ENCODE measurements at regions not wholly inside any gene's neighbourhood (a gene's known extent, or its start where the extent isn't known, plus 50 kb on each side); places are given as distances from the start of the nearest gene placed in this dataset.

DNA sequence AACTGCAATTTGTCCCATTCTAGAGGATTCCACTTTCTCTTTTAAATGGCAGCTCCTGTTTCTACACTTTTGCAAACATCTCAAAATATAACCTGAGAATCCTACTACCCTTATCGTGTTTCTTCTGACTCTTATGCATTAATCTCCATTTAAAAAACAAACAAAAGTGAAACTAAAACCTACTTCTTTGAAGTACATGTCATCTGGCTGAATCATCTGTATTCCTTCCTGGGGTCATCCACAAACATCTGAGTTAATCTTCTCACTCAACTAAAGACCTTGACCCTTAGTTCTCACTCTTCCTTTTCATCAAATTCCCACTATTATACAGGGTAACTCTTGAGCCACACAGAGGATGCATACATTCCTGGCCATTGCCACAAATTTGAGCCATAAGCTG, 584.8 kb downstream of the PPARGC1A start:
- no peaks in the 10 kb centered on the region for H3K36me3 ChIP-seq (ENCODE audit: insufficient read depth, low read length)
- H3K27ac ChIP-seq (ENCODE audit: low read depth in 1 of 2, low read length in 2 of 2): no peak overlapping the region
- H3K4me3 Mint-ChIP-seq: no peak overlapping the region
- TF ChIP-seq, protein P1, sequence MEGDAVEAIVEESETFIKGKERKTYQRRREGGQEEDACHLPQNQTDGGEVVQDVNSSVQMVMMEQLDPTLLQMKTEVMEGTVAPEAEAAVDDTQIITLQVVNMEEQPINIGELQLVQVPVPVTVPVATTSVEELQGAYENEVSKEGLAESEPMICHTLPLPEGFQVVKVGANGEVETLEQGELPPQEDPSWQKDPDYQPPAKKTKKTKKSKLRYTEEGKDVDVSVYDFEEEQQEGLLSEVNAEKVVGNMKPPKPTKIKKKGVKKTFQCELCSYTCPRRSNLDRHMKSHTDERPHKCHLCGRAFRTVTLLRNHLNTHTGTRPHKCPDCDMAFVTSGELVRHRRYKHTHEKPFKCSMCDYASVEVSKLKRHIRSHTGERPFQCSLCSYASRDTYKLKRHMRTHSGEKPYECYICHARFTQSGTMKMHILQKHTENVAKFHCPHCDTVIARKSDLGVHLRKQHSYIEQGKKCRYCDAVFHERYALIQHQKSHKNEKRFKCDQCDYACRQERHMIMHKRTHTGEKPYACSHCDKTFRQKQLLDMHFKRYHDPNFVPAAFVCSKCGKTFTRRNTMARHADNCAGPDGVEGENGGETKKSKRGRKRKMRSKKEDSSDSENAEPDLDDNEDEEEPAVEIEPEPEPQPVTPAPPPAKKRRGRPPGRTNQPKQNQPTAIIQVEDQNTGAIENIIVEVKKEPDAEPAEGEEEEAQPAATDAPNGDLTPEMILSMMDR (IDR thresholded peaks at IDR 0.05): no peak
- H3K4me1 Mint-ChIP-seq (ENCODE audit: low read depth): peaks cover 6% of the 10 kb centered on the region
- no peak overlapping the region for H3K4me3 ChIP-seq (ENCODE audit: low read length)
- peak in 1 of 14 experiments; percentile 6 for DNase-seq
- CTCF ChIA-PET: no interaction called here
- no peaks in the 10 kb centered on the region for H3K27me3 Mint-ChIP-seq
- intact Hi-C loops (cut with DNase I, micrococcal nuclease): no loop called here
- H3K9me3 Mint-ChIP-seq: peaks cover 3% of the 10 kb centered on the region
- no peaks in the 10 kb centered on the region for H3K27me3 ChIP-seq (ENCODE audit: control insufficient read depth in 1 of 2, insufficient read depth in 2 of 2, low read length in 2 of 2)
- no peaks in the 10 kb centered on the region for H3K9me3 ChIP-seq (ENCODE audit: control insufficient read depth in 1 of 2, insufficient read depth in 1 of 2, low read length in 2 of 2)
- no peak for ATAC-seq (ENCODE audit: poor library complexity)
- no peaks in the 10 kb centered on the region for H3K36me3 Mint-ChIP-seq (ENCODE audit: low read depth)
- H3K27ac Mint-ChIP-seq: no peak overlapping the region
- no peaks in the 10 kb centered on the region for H3K4me1 ChIP-seq (ENCODE audit: insufficient read depth, low read length)
- POLR2A ChIA-PET: no interaction called here

DNA sequence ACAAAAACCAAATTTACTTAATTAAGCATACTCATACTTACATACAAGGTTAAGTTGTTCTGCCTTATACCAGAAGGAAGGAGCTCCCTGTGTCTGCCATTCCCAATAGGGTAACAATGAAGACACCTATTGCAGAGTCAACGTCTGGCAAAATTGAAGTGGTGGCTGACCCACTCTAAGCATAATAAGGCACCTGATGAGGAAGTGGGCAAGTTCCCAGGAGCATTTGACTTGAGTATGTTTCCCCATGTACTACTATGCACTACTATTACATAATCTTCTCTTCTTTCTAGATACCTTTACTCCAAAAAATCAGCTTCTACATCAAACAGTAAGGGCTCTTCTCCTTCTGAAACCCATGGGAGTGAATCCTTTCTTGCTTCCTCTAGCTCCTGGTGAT, 591.5 kb downstream of the PPARGC1A start:
- ATAC-seq (ENCODE audit: poor library complexity) (no peak), DNase-seq (no peak)
- Histone ChIP-seq H3K27ac (ENCODE audit: low read depth in 1 of 2, low read length in 2 of 2) (no peak overlapping the region), H3K4me1 (ENCODE audit: insufficient read depth, low read length) (no peaks in the 10 kb centered on the region), H3K4me3 (ENCODE audit: low read length) (no peak overlapping the region), H3K27me3 (ENCODE audit: control insufficient read depth in 1 of 2, insufficient read depth in 2 of 2, low read length in 2 of 2) (no peaks in the 10 kb centered on the region), H3K9me3 (ENCODE audit: control insufficient read depth in 1 of 2, insufficient read depth in 1 of 2, low read length in 2 of 2) (no peaks in the 10 kb centered on the region), H3K36me3 (ENCODE audit: insufficient read depth, low read length) (no peaks in the 10 kb centered on the region)
- TF ChIP-seq, protein P1 (IDR thresholded peaks at IDR 0.05): no peak
- H3K9me3 Mint-ChIP-seq: peaks cover 3% of the 10 kb centered on the region
- H3K4me1 Mint-ChIP-seq (ENCODE audit: low read depth): peaks cover 6% of the 10 kb centered on the region
- H3K4me3 Mint-ChIP-seq: no peak overlapping the region
- no peak overlapping the region for H3K27ac Mint-ChIP-seq
- POLR2A ChIA-PET: no interaction called here
- CTCF ChIA-PET: no interaction called here
- intact Hi-C loops (cut with DNase I, micrococcal nuclease): no loop called here
- H3K36me3 Mint-ChIP-seq (ENCODE audit: low read depth): no peaks in the 10 kb centered on the region
- no peaks in the 10 kb centered on the region for H3K27me3 Mint-ChIP-seq

DNA sequence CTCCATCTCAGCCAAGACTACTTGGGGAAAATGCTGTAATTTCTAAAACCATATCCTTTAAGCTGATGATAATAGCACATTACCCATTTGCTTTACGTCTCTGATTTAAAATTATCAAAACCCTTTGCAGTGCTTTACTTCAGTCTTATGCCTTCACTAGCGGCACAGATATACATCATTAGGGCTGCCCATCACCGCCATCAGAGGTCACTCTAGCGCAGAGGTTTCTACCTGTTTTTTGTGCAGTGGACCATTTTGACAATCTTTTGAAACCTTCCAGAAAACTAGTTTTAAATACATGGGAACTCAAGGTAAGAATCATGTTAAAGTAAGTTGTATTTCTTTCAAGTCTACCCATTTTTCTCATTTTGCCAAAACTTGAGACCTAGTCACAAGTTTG, 592.5 kb downstream of the PPARGC1A start:
- Mint-ChIP-seq H3K36me3 (ENCODE audit: low read depth) (no peaks in the 10 kb centered on the region), H3K27me3 (no peaks in the 10 kb centered on the region), H3K4me3 (no peak overlapping the region), H3K9me3 (peaks cover 3% of the 10 kb centered on the region), H3K27ac (no peak overlapping the region), H3K4me1 (ENCODE audit: low read depth) (peaks cover under 1% of the 10 kb centered on the region)
- H3K36me3 ChIP-seq (ENCODE audit: insufficient read depth, low read length): no peaks in the 10 kb centered on the region
- no peaks in the 10 kb centered on the region for H3K27me3 ChIP-seq (ENCODE audit: control insufficient read depth in 1 of 2, insufficient read depth in 2 of 2, low read length in 2 of 2)
- ATAC-seq (ENCODE audit: poor library complexity) (no peak), DNase-seq (no peak)
- CTCF ChIA-PET: no interaction called here
- H3K27ac ChIP-seq (ENCODE audit: low read depth in 1 of 2, low read length in 2 of 2): no peak overlapping the region
- POLR2A ChIA-PET: no interaction called here
- no peak overlapping the region for H3K4me3 ChIP-seq (ENCODE audit: low read length)
- no peaks in the 10 kb centered on the region for H3K9me3 ChIP-seq (ENCODE audit: control insufficient read depth in 1 of 2, insufficient read depth in 1 of 2, low read length in 2 of 2)
- intact Hi-C loops (cut with DNase I, micrococcal nuclease): no loop called here
- peaks cover 2% of the 10 kb centered on the region for H3K4me1 ChIP-seq (ENCODE audit: insufficient read depth, low read length)
- TF ChIP-seq, protein P1 (IDR thresholded peaks at IDR 0.05): no peak

Data from CD4-positive, alpha-beta T cell (primary cell).